Jurkat, Clone E6-1 (cell line): ENCODE measurements at regions not wholly inside any gene's neighbourhood (a gene's known extent, or its start where the extent isn't known, plus 50 kb on each side); places are given as distances from the start of the nearest gene placed in this dataset.

ENCODE experiments used
- DNase-seq: peaks from one replicate; pipeline ENCODE4 v3.0.0-alpha.2; 2011; ENCODE audit warnings: low read depth, low spot score
- H3K4me3 ChIP-seq: 2 replicates; pipeline ENCODE4 v1.5.1; 2011; ENCODE audit warnings: mild to moderate bottlenecking, low read length, control low read depth, moderate library complexity

DNA sequence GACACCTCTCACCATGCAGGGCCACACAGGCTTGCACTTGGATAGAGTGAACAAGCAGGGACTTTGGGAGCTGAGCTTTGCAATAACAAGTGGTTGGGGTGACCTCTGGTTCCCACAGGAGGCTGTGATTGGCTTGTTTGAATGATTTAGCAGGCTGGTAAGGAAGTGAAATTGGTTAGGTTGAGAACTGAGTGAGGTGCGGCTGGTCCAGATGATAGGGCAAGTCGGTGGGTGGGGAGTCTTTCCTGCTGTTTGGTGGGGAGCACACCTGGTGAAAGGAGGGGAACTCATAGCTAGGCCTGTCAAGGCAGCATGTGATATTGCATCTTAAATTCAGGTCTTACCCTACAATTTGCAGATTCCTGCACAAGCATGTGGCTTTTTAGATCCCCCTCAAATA lies 794.6 kb upstream of the ZNF608 start:
- DNase-seq: no peak
- H3K4me3 ChIP-seq: no peak overlapping the region

DNA sequence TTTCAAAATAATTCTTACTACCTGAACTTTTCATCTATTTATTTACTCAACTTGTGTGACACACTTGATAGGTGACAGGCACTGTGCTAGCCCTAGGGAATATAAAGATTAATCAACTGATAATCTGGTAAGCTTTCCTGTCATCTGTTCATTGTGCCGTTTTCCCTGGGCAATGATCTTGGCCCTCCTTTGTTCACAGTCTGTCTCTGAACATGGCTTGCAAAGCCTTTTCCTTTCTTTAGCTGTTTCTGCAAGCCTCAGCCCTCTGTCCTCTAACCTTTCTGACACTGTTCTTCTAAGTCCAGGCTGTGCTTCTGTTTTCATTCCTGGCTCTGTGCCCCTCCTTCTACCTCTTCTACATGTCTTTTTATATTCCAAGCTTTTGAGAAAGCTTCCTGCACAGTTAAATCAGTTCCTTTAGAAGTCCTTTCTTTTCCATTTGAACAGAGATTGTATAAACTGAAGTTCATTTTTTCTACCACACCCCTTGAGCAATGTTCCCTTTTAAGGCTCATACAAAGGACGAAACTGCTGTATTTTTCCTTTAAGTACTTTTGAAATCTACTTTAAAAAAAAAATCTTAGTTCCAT lies 803.0 kb upstream of the ZNF608 start:
- H3K4me3 ChIP-seq: no peak overlapping the region
- DNase-seq: no peak

DNA sequence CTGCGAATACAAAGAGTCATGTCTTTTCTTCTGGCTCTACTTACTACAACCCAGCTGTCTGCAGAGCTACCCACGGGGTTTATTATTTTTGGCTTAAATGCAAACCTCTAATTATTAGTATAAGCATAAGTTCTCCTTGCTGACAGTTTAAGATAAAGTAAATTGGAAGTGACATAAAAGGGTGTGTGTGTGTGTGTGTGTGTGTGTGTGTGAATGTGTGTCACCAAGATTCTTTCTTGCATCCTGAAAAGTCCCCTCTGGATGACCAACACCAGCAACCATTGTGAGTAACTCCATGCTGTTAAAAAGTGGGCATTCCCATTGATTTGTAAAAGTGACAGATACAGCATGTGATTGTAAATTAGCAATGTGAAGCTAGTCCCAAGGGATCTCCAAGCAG lies 803.8 kb upstream of the ZNF608 start:
- no peak for DNase-seq
- no peak overlapping the region for H3K4me3 ChIP-seq

DNA sequence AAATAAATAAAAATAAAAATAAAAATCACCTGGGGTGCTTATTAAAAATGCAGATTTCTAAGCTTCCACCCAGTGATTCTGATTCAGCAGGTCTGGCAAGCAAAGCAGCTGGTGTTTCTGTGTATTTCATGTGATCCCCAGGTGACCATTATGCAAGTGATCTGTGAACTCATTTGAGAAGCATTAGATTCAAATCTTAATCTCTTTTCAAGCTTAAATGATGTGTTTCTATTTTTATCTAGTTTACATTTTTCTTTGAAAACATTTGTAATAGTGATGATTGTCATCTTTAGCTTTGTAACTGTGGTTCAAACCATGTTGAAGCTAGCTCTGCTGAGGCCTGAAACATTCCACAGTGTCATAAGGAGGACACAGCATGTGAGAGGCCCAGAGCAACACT lies 804.8 kb upstream of the ZNF608 start:
- no peak overlapping the region for H3K4me3 ChIP-seq
- DNase-seq: no peak

DNA sequence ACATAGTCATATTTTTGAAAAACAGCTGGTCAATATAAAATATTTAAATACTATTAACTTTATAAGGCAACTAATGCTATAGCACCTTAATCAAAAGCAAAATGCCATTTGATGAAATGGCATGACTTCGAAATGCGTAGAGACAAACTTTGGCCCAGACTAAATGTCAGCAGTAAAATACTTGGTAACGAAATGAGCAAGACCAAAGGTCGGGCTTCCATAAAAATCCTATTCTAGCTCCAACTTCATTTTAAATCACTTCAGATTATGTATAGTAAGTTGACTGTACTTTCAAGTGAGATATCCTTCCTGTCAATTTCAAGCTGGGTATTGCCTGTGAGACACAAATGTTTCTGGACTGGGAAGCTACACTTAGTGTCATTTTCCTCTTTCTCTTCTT lies 805.4 kb upstream of the ZNF608 start:
- H3K4me3 ChIP-seq: no peak overlapping the region
- no peak for DNase-seq

DNA sequence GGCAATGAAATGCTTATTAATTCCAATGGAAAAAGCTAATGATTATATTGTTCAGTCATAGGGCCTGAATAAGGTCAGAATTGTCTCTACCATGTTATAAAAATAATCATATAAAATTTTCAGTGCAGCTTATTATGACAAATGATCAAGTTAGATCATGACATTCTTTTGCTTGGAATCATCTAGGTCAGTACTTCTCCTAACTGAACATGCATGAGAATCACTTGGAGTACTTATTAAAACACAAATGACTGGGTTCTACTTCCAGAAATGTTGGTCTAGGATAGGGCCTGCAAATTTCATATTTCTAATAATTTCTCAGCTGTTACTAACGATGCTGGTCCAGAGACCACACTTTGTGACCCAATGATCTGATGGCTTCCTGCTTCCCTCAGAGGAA lies 806.0 kb upstream of the ZNF608 start:
- DNase-seq: no peak
- no peak overlapping the region for H3K4me3 ChIP-seq

DNA sequence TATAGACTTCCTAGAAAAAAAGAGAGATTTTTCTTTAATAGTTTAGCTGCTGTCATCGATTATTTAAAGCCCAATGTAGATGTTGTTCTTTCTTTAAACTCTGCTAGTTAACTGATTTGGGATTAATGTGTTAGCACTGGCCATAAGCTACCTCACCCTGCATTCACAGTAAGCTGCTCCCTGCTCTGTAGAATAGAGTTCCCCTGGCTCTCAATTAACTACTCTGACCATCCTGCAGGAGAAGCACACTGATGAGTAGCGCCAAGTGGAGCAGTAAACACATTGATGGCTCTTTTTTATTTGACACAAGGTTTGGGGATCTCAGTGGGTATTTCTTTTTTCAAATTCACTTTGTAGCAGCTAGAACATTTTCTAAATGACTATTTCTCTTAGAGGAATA lies 807.9 kb upstream of the ZNF608 start:
- no peak for DNase-seq
- no peak overlapping the region for H3K4me3 ChIP-seq

DNA sequence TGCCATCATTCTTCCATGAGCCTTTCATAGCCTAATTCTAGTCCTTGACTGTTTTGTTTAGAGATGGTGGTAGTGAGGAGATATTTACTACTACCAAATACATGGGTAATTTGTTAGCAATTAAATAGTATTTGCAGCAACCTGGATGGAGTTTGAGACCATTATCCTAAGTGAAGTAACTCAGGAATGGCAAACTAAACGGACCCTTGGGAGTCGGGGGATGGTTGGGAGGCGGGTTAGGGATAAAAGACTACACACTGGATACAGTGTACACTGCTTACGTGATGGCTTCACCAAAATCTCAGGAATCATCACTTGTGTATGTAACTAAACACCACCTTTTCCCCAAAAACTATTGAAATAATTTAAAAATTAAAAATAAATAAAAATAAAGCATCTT lies 809.2 kb upstream of the ZNF608 start:
- no peak overlapping the region for H3K4me3 ChIP-seq
- no peak for DNase-seq

DNA sequence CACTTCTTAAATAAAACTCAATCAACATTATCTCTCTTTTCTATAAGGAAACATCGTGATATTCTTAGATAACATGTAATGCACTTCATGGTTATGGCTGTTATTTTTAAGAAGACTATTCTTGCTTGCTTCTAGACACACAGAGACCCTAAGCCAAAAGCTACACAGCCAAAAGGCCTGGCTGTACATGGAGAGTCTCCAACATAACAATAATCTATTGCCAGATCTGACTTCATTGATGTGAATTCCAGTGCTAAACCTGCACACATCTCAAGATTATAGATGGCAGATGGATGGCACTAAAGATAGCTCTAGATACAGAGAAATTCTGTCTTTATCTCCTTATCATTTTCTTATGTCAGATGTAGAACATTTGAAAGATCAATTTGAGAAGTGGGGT lies 811.6 kb upstream of the ZNF608 start:
- no peak for DNase-seq
- no peak overlapping the region for H3K4me3 ChIP-seq

DNA sequence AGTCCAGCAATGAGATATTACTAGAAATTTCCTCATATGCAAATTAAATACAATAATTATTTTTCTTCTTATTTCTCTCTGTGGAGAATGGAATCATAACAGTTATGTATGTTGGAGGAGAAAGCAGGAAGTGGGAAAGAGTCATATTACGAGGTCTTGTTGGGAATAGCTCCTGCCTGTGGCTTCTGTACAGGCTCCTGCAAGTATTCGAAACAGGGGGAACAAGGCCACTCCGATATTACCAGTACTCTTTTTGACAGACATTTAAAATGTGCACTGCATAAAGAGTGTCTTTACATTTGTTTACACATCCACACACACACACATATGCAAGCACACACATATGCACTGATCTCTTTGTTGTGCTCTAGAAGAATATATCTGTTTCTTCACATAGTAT lies 812.0 kb upstream of the ZNF608 start:
- H3K4me3 ChIP-seq: no peak overlapping the region
- no peak for DNase-seq

DNA sequence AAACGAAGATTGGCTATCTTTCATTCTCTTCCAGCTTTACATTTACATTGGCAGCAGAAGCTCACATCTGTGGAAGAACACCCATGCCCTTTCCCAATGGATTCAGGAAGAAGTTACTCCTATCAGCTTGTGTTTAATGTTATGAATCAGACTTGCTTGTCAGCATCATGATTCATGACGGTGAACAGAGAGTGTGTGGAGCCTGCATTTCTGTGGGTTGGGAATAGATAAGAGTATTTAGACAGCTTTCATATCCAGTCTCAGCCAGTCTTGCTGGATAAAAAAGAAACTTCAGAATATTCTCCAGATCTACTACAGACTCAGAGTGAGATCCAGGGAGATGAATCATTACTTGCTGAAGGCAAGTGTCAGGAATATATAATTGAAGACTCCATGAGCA lies 812.9 kb upstream of the ZNF608 start:
- no peak overlapping the region for H3K4me3 ChIP-seq
- DNase-seq: no peak

DNA sequence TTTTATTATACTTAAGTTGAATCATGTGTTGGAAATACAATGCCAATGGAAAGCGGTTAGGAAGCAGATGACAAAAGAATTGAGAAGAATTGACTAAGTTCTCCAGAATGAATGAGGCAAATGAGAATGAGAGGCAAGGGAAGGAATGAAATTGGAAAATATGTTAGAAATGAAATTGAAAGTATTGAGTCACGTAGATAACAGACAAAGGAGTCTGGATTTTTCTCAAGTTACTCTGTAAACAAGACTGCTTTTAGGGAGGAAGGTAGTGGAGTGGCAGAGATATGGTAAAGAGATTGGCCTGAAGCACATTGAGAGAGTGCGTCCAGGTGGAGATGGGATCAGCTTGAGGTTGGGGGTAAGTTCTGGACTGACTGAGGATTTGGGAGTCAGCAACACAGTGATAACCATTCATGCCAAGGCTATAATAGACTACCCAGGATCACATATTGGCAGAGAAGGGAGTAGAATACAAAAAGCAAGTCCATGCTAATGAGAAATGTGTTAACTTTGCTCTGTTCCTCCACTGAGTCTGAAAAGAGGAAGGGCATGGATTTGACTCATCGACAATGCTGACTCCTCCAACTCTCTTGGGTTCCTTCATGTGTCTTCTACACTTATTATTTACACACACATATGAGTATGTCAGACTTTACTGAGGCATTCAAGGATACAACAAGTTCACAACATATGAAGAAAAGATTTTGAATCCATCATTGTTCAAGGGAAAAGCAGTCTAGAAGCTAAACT lies 814.2 kb upstream of the ZNF608 start:
- no peak for DNase-seq
- no peak overlapping the region for H3K4me3 ChIP-seq

DNA sequence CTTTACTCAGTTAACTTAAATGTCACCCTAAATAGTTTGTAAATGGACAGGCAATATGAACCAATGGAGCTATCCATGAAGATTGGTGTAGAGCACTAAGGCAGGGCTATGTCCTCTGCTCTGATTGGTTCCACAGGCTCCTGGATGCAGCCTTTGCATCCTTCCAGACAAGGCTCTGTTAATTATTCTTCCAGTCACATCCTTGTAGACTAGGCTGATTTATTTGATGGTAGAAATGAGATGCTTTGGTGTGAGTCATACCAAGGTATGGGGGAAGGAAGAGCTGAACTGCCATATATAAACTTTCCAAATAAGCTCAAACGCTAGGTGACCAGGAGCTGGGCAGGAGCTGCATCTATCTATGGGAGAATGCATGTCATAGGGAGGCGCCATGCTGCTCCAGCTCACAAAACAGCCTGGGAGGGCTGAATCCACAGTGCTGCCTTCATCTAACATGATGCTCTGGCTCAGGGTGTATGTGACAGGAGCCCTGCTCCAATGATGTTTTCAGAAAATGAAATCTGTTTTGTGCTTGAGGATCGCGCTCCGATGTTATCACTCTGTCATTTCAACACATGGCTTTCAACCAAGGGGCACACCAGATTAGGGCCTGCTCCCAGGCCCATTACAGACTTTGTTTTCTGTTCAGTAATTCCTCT lies 818.0 kb upstream of the ZNF608 start:
- no peak for DNase-seq
- H3K4me3 ChIP-seq: no peak overlapping the region

DNA sequence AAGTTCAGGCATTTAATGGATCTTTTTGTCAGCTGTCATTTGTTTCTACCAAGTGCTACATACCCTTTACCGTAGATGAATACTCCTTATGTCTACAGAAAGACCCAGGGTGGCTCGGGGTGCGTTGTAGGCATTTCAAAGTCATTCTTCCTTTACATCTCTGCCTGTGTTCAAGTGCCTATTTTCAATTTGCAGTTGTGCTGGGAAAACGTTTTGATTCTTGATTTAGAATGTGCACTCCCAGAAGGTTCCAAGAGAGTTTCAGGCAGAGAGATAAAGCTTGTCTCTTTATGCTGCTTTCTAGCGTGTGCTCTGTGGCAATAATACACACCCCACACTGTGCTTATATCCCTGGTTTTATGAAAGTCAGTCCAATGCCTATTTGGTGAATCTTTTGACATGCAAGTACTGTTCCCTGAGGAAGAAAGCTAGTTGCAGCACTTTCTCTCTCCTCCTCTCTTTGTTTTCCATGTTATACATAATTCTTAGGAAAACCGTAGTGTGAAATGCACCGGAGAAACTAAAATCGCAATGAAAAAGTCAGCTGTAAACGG lies 828.1 kb upstream of the ZNF608 start:
- H3K4me3 ChIP-seq: no peak overlapping the region
- DNase-seq: no peak

DNA sequence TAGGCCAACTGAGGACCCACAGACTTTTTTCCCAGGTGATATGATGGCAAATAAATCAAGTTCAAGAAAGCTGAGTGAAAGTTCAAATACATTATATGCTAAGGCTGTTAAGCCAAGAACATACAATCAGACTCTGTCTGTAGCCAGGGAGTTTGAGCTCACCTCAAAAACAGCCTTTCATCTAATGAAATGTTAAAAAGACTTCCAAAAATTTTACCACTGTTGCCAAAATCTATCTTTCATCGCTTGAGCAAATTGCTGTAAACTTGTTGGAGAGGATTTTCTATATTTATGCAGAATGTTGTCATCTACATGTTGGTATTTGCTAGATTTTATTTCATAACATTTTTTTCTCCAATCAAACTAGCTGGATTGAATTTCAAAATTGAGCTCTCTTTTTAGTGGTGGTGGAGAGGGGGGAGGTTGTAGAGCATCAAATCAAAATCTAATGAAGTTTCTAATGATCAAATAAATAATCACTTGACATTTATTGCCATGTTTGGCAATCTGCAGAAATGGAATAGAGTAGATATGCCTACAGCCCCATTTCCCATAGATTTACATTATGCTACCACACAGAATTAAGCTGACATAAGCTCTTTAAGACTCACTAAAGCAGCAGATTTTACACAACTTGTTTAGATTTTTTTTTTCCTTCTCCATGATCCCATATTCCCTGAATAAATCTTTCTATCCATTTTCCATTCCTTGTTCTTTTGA lies 828.9 kb upstream of the ZNF608 start:
- DNase-seq: no peak

DNA sequence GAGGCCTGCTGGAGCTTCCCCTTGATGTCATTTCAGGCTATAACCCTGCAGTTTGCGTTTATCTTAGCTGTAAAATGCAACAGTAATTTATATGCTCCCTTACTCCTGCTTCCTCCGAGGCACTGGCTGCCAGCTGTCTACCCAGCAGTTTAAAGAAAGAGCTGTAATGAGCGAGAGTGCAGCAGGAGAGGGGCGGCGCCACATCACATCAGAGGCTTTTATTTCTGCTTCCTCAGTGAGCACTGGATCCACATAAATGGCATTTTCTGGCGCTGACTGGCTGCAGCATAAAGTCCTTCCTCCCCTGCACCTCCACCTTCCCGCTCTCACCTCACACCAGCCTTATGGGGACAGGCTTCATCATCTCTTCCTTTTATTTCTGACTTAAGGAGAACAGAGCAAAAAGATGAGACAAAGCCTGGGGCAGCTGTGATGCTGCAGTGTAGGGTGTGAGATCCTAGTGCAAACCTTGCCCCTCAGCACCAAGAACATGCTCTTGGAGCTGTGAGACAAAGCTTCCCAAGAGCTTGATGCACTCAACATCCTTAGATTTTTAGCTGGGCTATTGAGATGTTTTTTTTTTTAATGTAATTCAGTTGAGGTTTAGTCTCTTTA lies 829.6 kb upstream of the ZNF608 start:
- no peak for DNase-seq
- no peak overlapping the region for H3K4me3 ChIP-seq

More for the DNA sequence above, 828.9 kb upstream of the ZNF608 start:
- no peak overlapping the region for H3K4me3 ChIP-seq

DNA sequence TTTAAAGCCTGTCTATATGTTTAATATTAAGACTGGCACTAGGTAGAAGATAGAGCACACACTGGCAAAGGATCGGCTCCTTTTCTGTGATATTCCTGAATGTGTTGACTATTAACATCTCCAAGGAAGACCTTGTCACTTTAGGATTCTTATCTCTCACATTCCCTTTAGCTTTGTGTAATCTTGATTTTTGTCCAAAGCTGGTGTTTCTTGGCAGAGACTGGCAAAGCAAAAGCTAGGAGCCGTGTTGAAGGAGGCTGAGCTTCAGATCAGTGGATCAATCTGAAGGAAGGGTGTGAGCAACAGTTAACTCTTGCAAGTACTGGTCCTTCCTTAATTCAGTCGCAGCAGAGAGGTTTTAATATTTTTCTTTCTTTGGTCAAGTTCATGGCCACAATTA lies 830.4 kb upstream of the ZNF608 start:
- DNase-seq: no peak
- H3K4me3 ChIP-seq: no peak overlapping the region

DNA sequence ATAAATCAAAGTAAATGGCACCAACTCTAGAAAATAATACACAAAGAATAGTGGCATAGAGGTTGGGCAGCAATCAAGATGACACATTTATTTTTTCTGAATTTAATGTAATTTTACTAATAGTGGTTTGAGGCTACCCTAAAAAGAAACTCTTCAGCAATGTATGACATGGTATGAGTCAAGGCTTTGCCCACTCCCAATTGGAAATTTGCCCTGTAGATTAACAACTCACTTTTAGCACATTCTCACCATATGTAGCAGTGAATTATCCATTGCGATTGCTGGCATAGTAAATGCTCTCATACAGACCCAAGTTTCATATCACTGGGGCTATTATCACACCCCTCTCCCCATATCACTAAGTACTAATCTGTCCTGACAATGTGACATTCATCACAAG lies 832.1 kb upstream of the ZNF608 start:
- no peak overlapping the region for H3K4me3 ChIP-seq
- DNase-seq: no peak

DNA sequence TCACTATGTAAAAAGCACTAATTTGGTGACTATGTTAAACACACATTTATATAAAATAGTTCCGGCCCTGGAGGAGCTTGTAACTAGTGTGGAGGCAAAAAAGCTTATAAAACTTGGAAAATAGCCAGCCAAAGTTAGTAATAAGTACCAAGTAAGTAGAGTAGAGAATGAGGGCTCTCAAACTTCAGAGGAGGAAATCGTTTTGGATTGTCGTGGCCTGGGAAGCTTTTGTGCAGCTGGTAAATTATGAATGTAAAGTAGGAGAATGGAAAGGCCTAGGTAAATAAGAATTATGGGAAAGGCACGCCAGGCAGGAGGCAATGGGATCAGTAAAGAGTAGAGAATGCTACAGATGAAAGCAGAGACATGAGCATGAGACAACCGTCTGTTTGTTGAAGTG lies 832.7 kb upstream of the ZNF608 start:
- no peak for DNase-seq
- no peak overlapping the region for H3K4me3 ChIP-seq
